C4-2B (cell line): ENCODE measurements at regions not wholly inside any gene's neighbourhood (a gene's known extent, or its start where the extent isn't known, plus 50 kb on each side); places are given as distances from the start of the nearest gene placed in this dataset.

Experiments used
- H3K27ac ChIP-seq: fragments of 450-650 bp; 2 replicates; pipeline ENCODE4 v1.5.1; 2017
- CTCF ChIP-seq: fragments of 450-650 bp; conservative IDR thresholded peaks from 2 replicates; pipeline ENCODE4 v1.5.1; 2017; ENCODE audit warnings: mild to moderate bottlenecking
- ZFX ChIP-seq: fragments of 450-650 bp; IDR thresholded peaks from 2 replicates; pipeline ENCODE4 v1.6.1; 2017

DNA sequence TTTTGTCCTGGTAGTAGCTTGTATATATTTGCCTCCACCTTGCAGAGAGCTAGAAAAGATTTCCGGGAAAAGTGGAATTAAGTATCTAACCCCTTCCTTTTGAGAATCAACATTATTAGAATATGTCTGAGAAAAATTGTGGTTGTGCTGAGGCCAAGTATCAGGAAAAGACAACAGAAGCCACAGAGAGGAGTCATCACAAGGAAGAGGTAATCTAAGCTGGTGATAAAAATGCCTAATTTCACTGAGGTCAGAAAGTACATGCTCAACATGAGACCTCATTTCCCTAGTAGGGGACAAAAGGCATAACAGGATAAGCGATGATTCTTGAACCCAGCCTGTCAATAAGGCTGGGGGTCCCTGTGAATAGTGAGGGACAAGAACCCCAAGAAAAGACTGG is 97.0 kb upstream of the PDE1C start:
- no peak overlapping the region for H3K27ac ChIP-seq
- no peak for TF ChIP-seq CTCF
- no peak for TF ChIP-seq ZFX

DNA sequence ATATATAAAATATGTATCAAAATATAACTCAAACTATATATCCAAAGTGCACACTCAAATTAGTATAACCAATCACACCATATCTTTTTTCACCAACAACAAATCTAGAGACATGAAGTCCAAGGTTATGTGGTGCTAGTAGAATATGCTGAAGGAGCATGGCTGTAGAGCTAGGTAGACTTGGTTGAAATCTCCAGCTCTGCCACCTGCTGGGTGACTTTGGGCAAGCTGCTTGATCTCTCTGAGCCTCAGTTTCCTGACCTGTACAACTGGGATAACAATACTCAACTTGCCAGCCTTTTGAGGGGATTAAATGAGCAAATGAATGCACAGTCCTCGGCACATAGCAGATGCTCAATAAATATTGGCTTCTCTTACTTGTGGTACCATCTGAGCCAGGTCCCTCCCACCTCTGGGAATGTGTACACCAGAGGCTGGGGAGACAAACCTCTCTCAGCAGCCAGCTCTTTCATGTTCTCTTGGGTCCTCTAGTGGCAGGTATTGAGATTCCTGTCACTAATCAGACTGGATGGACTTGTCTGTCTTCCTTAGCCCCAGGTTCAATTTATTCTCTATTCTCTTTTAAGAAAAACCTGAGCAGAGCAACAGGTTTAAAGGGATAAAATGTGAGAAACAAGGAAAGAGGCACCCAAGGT is 94.3 kb upstream of the PDE1C start:
- H3K27ac ChIP-seq: no peak overlapping the region
- TF ChIP-seq CTCF: peak; percentile 67
- TF ChIP-seq ZFX: no peak

GRCh38 chr7:32163896-32164295 is 93.7 kb upstream of the PDE1C start:
- no peak overlapping the region for H3K27ac ChIP-seq
- TF ChIP-seq ZFX: no peak
- TF ChIP-seq CTCF: no peak

- H3K27ac ChIP-seq: no peak overlapping the region
- no peak for TF ChIP-seq ZFX
- TF ChIP-seq CTCF: no peak
Measured at GRCh38 chr7:32163141-32163806, 93.1 kb upstream of the PDE1C start.

DNA sequence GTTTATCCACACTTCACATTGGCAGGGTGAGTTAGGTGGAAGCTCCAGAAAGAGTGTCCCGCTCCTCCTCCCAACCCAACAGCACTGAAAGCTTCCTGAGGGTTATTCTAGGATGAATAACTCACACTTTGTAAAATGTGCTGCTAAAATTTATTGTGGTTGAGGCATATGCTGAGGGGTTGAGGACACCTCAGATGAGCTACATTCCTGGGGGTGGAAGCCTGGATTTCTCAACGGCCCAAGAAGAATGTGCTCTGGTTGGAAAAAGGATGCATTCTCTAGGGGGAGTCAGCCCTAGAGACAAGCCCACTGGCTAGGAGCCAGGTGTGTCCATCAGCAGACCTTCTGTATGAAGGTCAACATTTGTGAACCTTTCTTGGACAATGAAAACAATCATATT is 91.5 kb upstream of the PDE1C start:
- TF ChIP-seq ZFX (no peak), CTCF (no peak)
- no peak overlapping the region for H3K27ac ChIP-seq

DNA sequence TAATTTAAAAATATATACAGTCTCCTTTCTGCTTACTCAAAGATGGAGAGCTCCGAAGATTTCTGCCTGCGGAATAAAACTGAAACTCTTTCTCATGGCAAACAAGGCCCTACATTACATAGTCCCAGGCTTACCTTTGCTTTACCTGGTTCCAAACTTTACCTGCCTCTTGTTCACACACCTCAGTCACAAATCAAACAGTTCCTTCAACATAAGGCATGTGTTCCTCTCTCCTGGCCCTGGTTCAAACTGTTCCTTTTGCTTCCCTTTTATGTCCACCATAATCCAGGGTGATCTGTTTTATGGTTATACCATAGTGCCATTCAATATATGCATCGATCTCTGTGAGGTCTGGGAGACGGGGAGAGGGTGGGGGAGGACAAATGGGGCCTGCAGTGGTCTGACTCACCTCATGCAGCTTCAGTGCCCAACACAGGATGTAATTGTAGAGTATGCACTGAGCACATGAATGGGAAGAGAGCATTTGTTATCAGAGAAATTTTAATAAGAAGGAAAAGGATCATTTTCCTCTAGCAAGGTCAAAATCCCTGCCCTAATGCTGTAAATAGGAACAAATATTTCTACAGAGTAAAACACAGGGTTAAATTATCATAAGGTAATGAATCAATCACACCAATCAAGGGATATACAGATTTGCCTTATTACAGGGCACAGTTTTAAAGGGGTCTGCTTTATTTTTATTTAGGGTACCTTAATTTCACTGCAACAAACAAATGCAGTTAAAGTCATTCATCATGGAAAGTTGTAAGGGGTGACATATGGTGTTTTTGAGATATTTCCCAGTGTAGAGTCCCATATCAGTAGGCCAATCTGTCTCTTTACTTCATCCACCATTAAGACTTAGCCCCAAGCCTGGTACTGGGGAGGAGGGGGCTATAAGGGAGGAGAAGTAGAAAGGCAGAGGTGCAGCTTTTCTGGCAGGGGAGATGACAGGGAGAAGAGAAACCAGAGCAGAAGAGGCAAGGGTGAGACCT is 88.8 kb upstream of the PDE1C start:
- no peak overlapping the region for H3K27ac ChIP-seq

More for the DNA sequence above, 88.8 kb upstream of the PDE1C start:
- no peak for TF ChIP-seq CTCF
